HuH-7.5 (cell line): ENCODE measurements at regions not wholly inside any gene's neighbourhood (a gene's known extent, or its start where the extent isn't known, plus 50 kb on each side); places are given as distances from the start of the nearest gene placed in this dataset.
A peak's percentile ranks its signal among the peaks of the same experiment; 100 is the strongest.

Experiments
- DNase-seq: peaks from one replicate; pipeline ENCODE4 v3.0.0; 2011; ENCODE audit warnings: low spot score

- no peak for DNase-seq
These were observed 280.5 kb upstream of the JAG1 start for GRCh38 chr20:10954137-10954840.

- no peak for DNase-seq
These were observed 281.2 kb upstream of the JAG1 start for GRCh38 chr20:10954908-10955580.

- no peak for DNase-seq
These were observed 284.5 kb upstream of the JAG1 start for GRCh38 chr20:10958279-10958678.

GRCh38 chr20:10960416-10960815 is 286.6 kb upstream of the JAG1 start:
- DNase-seq: no peak

GRCh38 chr20:10961651-10962288 is 288.0 kb upstream of the JAG1 start:
- no peak for DNase-seq

- no peak for DNase-seq
These were observed 289.1 kb upstream of the JAG1 start for GRCh38 chr20:10962937-10963336.

- DNase-seq: no peak
These were observed 290.0 kb upstream of the JAG1 start for GRCh38 chr20:10963717-10964266.

- DNase-seq: no peak
These were observed 292.2 kb upstream of the JAG1 start for GRCh38 chr20:10965936-10966470.

- DNase-seq: no peak
These were observed 296.3 kb upstream of the JAG1 start for GRCh38 chr20:10970109-10970508.

- DNase-seq: no peak
These were observed 297.3 kb upstream of the JAG1 start for GRCh38 chr20:10971096-10971495.

GRCh38 chr20:10972219-10972860 is 298.5 kb upstream of the JAG1 start:
- no peak for DNase-seq

- DNase-seq: no peak
These were observed 302.3 kb upstream of the JAG1 start for GRCh38 chr20:10976051-10976450.

- no peak for DNase-seq
These were observed 304.4 kb upstream of the JAG1 start for GRCh38 chr20:10978019-10978702.

GRCh38 chr20:10978713-10979112 is 304.9 kb upstream of the JAG1 start:
- no peak for DNase-seq

- DNase-seq: peak; percentile 38
These were observed 308.9 kb upstream of the JAG1 start for GRCh38 chr20:10982692-10983091.

- no peak for DNase-seq
These were observed 310.5 kb upstream of the JAG1 start for GRCh38 chr20:10984294-10984693.

GRCh38 chr20:10984913-10985312 is 311.1 kb upstream of the JAG1 start:
- no peak for DNase-seq

- no peak for DNase-seq
These were observed 311.7 kb upstream of the JAG1 start for GRCh38 chr20:10985536-10985935.

- DNase-seq: no peak
These were observed 312.8 kb upstream of the JAG1 start for GRCh38 chr20:10986586-10986985.

GRCh38 chr20:10987651-10988383 is 314.0 kb upstream of the JAG1 start:
- no peak for DNase-seq
